Mesendoderm (in vitro differentiated cells): ENCODE measurements at regions not wholly inside any gene's neighbourhood (a gene's known extent, or its start where the extent isn't known, plus 50 kb on each side); places are given as distances from the start of the nearest gene placed in this dataset.

Experiments
- DNase-seq: peaks from one replicate; pipeline ENCODE4 v3.0.0; 2013
- H2AK5ac ChIP-seq: 2 replicates; pipeline ENCODE4 v1.6.1; 2013; ENCODE audit warnings: low read length, inconsistent platforms
- H2BK120ac ChIP-seq: 2 replicates; pipeline ENCODE4 v1.6.1; 2013; ENCODE audit warnings: low read depth, mild to moderate bottlenecking, low read length, moderate library complexity, mixed read lengths
- H2BK15ac ChIP-seq: replicated peaks from 2 replicates; pipeline ENCODE4 v1.6.1; 2013; ENCODE audit warnings: low read depth, mild to moderate bottlenecking, moderate library complexity
- H2BK5ac ChIP-seq: 2 replicates; pipeline ENCODE4 v1.6.1; 2013; ENCODE audit warnings: low read length, inconsistent platforms
- H3K18ac ChIP-seq: 2 replicates; pipeline ENCODE4 v1.6.1; 2013; ENCODE audit warnings: mild to moderate bottlenecking, low read length, mixed read lengths
- H3K23ac ChIP-seq: one replicate; pipeline ENCODE4 v1.6.1; 2013; ENCODE audit warnings: low read length
- H3K27ac ChIP-seq: 2 replicates; pipeline ENCODE4 v1.5.1; 2013; ENCODE audit warnings: low read depth, mild to moderate bottlenecking, inconsistent platforms, low read length, moderate library complexity
- H3K27me3 ChIP-seq: 2 replicates; pipeline ENCODE4 v1.6.1; 2013; ENCODE audit warnings: low read length, control low read depth, mild to moderate bottlenecking, inconsistent platforms; ENCODE audit not compliant: insufficient read depth, poor library complexity
- H3K36me3 ChIP-seq: 2 replicates; pipeline ENCODE4 v1.6.1; 2013; ENCODE audit warnings: low read length, inconsistent platforms; ENCODE audit not compliant: control insufficient read depth, insufficient read depth
- H3K4ac ChIP-seq: one replicate; pipeline ENCODE4 v1.6.1; 2013; ENCODE audit warnings: low read depth, mild to moderate bottlenecking, low read length, moderate library complexity
- H3K4me1 ChIP-seq: 2 replicates; pipeline ENCODE4 v1.6.1; 2013; ENCODE audit warnings: low read depth, low read length, inconsistent platforms; ENCODE audit not compliant: control insufficient read depth
- H3K4me2 ChIP-seq: 2 replicates; pipeline ENCODE4 v1.6.1; 2013; ENCODE audit warnings: low read length
- H3K4me3 ChIP-seq: 2 replicates; pipeline ENCODE4 v1.5.1; 2013; ENCODE audit warnings: mild to moderate bottlenecking, low read length
- H3K56ac ChIP-seq: one replicate; pipeline ENCODE4 v1.6.1; 2013; ENCODE audit warnings: low read length
- H3K79me1 ChIP-seq: 2 replicates; pipeline ENCODE4 v1.6.1; 2013; ENCODE audit warnings: low read length, inconsistent platforms
- H3K79me2 ChIP-seq: 2 replicates; pipeline ENCODE4 v1.6.1; 2013; ENCODE audit warnings: mild to moderate bottlenecking, low read length; ENCODE audit not compliant: control insufficient read depth, insufficient read depth
- H3K9ac ChIP-seq: 2 replicates; pipeline ENCODE4 v1.6.1; 2013; ENCODE audit warnings: low read length, inconsistent platforms
- H4K5ac ChIP-seq: one replicate; pipeline ENCODE4 v1.6.1; 2013; ENCODE audit warnings: low read length
- H4K8ac ChIP-seq: one replicate; pipeline ENCODE4 v1.6.1; 2013; ENCODE audit warnings: low read depth, mild to moderate bottlenecking, control low read depth, low read length, moderate library complexity
- WGBS: extraction: QIAGEN DNeasy Blood & Tissue Kit; methylation state at CpG from one replicate; pipeline ENCODE4 v1.1.7; 2013; ENCODE audit warnings: low lambda C conversion rate, missing lambda C conversion rate; ENCODE audit not compliant: insufficient coverage; ENCODE audit errors: extremely low coverage; 5-methylcytosine and 5-hydroxymethylcytosine counted together

DNA sequence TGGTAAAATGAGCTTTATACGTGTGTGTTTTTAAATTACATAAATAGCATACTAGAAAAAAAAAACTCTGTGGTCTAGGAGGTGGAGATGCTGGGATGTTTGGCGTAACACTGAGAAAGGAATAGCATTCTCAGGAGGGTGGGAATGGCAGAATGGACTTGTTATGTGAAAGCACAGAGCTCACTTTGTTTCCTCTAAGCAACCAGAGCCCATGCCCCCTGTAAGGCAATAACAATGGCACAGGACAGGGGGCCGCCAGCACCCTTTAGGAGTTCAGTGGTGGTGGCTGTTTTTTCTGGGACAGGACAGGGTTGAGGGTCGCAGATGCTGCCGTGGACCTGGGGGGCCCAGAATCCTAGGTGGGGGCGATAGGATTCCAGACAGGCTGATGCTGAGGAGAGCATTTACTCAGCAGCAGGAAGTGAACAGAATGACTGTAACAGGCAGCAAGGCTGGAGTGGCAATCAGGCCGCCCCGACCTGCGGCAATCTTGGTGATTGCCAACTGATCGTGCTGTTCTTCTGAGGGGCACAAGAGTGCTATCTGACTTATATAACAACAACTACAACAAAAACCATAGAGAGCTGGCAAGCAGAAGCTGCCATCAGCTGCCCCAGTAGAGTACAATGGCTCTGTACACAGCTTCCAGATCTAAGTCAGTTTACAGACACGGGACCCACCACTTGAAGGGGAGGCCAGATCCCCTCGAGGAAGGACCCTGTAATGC lies 160.4 kb downstream of the UACA start:
- no peak overlapping the region for H3K23ac ChIP-seq
- no peak overlapping the region for H3K27ac ChIP-seq
- no peaks in the 10 kb centered on the region for H3K4me1 ChIP-seq
- H4K5ac ChIP-seq, result no peak overlapping the region
- H3K18ac ChIP-seq, result no peak overlapping the region
- no peaks in the 10 kb centered on the region for H3K79me2 ChIP-seq
- no peak overlapping the region for H3K4ac ChIP-seq
- H2BK120ac ChIP-seq, result no peak overlapping the region
- H3K36me3 ChIP-seq, result no peaks in the 10 kb centered on the region
- WGBS, result no CpG with 5 or more reads among the region's 12 CpGs
- H3K79me1 ChIP-seq, result no peaks in the 10 kb centered on the region
- no peaks in the 10 kb centered on the region for H3K27me3 ChIP-seq
- DNase-seq, result no peak
- no peak overlapping the region for H3K4me2 ChIP-seq
- no peak overlapping the region for H2BK15ac ChIP-seq
- H4K8ac ChIP-seq, result no peak overlapping the region
- H2AK5ac ChIP-seq, result no peak overlapping the region
- no peak overlapping the region for H2BK5ac ChIP-seq
- H3K56ac ChIP-seq, result no peak overlapping the region
- H3K9ac ChIP-seq, result no peak overlapping the region
- H3K4me3 ChIP-seq, result no peak overlapping the region

DNA sequence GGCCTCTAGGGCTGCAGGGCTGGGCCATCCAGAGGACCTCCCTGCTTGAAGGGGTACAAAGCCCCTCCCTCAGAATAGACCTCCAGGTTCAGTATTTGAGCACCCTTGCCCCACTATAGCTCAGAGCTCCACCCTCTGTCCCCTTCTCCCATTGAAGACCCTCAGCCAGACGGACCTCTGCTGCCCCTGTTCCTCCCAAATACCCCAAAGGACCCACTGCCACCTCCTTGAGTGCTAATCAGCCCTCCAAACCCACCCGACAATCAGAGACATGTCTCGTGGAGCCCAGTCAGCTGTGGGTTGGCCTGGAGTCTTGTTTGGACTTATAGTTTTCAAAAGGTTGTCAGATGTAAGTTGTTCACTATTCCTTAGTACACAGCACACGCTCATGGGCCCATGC lies 161.1 kb downstream of the UACA start:
- Histone ChIP-seq H2AK5ac (no peak overlapping the region), H3K9ac (no peak overlapping the region), H4K5ac (no peak overlapping the region), H3K79me1 (no peaks in the 10 kb centered on the region), H2BK120ac (no peak overlapping the region), H3K27me3 (no peaks in the 10 kb centered on the region), H3K4ac (no peak overlapping the region), H3K27ac (no peak overlapping the region), H3K4me1 (no peaks in the 10 kb centered on the region), H3K23ac (no peak overlapping the region), H3K18ac (no peak overlapping the region), H3K36me3 (no peaks in the 10 kb centered on the region), H2BK5ac (no peak overlapping the region), H3K4me2 (no peak overlapping the region), H3K4me3 (no peak overlapping the region), H4K8ac (no peak overlapping the region), H3K56ac (no peak overlapping the region), H2BK15ac (no peak overlapping the region), H3K79me2 (no peaks in the 10 kb centered on the region)
- no peak for DNase-seq
- no CpG with 5 or more reads among the region's 4 CpGs for WGBS

DNA sequence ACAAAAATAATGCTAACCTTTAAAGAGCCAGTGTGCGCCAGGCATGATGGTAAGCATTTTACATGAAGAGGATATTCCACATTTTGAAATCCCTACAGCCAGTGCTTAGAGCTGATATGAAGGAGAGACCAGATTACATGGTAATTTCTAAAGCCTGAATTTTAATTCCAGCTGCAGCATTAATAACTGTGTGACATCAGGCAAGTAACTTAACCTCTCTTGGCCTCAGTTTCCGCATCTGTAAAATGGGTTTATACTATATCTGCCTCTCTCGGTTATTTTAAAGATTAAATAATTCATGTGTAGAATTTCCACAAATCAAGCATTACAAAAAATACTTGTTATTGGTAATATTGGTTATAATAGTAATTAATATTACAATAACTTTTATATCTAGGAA lies 165.4 kb downstream of the UACA start:
- Histone ChIP-seq H3K36me3 (no peaks in the 10 kb centered on the region), H3K79me2 (no peaks in the 10 kb centered on the region), H3K23ac (no peak overlapping the region), H3K79me1 (no peaks in the 10 kb centered on the region), H3K9ac (no peak overlapping the region), H3K4ac (no peak overlapping the region), H3K27me3 (no peaks in the 10 kb centered on the region), H3K4me2 (no peak overlapping the region), H4K5ac (no peak overlapping the region), H2AK5ac (no peak overlapping the region), H3K56ac (no peak overlapping the region), H3K4me1 (no peaks in the 10 kb centered on the region), H2BK120ac (no peak overlapping the region), H4K8ac (no peak overlapping the region), H3K4me3 (no peak overlapping the region), H3K27ac (no peak overlapping the region), H2BK15ac (no peak overlapping the region), H3K18ac (no peak overlapping the region), H2BK5ac (no peak overlapping the region)
- no CpG with 5 or more reads among the region's 3 CpGs for WGBS
- DNase-seq, result no peak

DNA sequence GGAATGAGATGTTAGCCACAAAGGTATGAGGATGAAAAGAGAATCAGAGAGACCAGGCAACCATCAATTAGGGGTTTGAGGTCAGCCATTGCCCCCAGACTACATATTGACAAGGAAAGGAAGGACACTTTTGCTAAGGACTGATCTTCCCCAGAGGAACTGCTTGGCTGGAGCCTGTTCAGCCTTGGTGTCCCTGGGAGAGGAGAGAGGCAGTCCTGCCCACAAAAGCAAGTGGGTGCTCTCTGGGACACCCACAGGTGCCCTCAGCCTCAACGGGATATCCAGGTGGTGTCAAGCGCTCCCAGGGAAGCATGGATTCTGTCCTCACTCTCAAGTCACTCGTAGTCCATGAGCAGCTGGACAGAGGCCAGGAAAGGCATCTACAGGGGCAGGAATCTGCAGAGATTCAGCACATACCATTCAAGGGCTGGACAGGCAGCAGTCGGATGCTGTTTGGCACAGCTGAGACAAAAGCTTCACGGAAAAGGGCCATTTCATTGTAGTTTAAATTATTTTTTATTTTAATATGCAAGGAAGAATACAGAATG lies 166.2 kb downstream of the UACA start:
- Histone ChIP-seq H3K79me2 (no peaks in the 10 kb centered on the region), H3K4me1 (no peaks in the 10 kb centered on the region), H3K4ac (no peak overlapping the region), H3K27ac (no peak overlapping the region), H3K56ac (no peak overlapping the region), H4K8ac (no peak overlapping the region), H3K4me3 (no peak overlapping the region), H4K5ac (no peak overlapping the region), H2BK15ac (no peak overlapping the region), H2BK5ac (no peak overlapping the region), H3K27me3 (no peaks in the 10 kb centered on the region), H3K4me2 (no peak overlapping the region), H3K79me1 (no peaks in the 10 kb centered on the region), H3K9ac (no peak overlapping the region), H3K18ac (no peak overlapping the region), H2BK120ac (no peak overlapping the region), H3K36me3 (no peaks in the 10 kb centered on the region), H3K23ac (no peak overlapping the region), H2AK5ac (no peak overlapping the region)
- WGBS, result no CpG with 5 or more reads among the region's 5 CpGs
- DNase-seq, result no peak

DNA sequence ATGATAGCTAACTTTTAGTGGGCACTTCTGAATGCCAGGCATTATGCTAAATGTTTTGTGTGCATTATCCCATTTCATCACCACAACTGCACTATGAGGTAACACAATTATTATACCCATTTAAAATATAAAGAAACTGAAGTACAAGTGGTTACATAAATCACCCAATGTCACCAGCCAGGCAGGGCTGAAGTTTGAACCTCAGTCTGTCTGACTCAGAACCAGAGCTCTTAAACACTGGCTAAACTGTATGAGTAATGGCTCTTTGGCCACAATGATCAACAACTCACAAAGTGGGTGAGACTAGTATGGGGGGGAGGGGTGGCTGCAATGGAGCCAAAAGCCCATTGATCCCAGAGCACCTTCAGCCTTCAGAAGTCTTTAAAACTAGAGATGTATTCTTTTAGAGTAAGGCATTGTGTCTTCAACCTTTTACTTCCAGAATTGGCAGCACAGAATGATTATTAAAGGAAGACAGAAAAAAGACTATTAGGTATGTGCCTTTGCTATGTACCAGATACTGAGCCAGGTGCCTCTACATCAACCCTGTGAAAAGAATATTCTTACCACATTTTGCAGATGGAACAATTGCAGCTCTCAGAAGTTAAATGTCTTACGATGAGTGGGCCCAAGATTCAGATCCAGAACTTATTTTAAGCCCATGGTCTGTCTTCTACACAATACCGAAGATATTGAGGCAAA lies 166.9 kb downstream of the UACA start:
- Histone ChIP-seq H3K23ac (no peak overlapping the region), H3K9ac (no peak overlapping the region), H3K4me2 (no peak overlapping the region), H3K4me1 (no peaks in the 10 kb centered on the region), H2BK120ac (no peak overlapping the region), H2BK5ac (no peak overlapping the region), H2AK5ac (no peak overlapping the region), H4K8ac (no peak overlapping the region), H3K36me3 (no peaks in the 10 kb centered on the region), H2BK15ac (no peak overlapping the region), H3K56ac (no peak overlapping the region), H3K4ac (no peak overlapping the region), H3K79me1 (no peaks in the 10 kb centered on the region), H3K18ac (no peak overlapping the region), H3K27ac (no peak overlapping the region), H3K79me2 (no peaks in the 10 kb centered on the region), H3K27me3 (no peaks in the 10 kb centered on the region), H4K5ac (no peak overlapping the region), H3K4me3 (no peak overlapping the region)
- DNase-seq, result no peak
- WGBS, result no CpG with 5 or more reads among the region's 2 CpGs
